Medulla oblongata (tissue), 1 donor: ENCODE measurements at regions not wholly inside any gene's neighbourhood (a gene's known extent, or its start where the extent isn't known, plus 50 kb on each side); places are given as distances from the start of the nearest gene placed in this dataset.
"Not testable (repeated sequence)": the region's sequence is repeated elsewhere in the genome, so short reads cannot be mapped to it uniquely, and the experiment has no call there.

Source experiments
- DNase-seq: peaks from one replicate; pipeline ENCODE4 v3.0.0-alpha.2; 2015; ENCODE audit errors: extremely low spot score

GRCh38 chr4:59698041-59698440 lies 1502.1 kb upstream of the ADGRL3 start:
- no peak for DNase-seq

- no peak for DNase-seq
Measured at GRCh38 chr4:59700651-59701050, 1499.5 kb upstream of the ADGRL3 start.

- no peak for DNase-seq
Measured at GRCh38 chr4:59704616-59705015, 1495.5 kb upstream of the ADGRL3 start.

- no peak for DNase-seq
Measured at GRCh38 chr4:59712470-59712869, 1487.7 kb upstream of the ADGRL3 start.

- not testable (repeated sequence) for DNase-seq
Measured at GRCh38 chr4:59724286-59724685, 1475.8 kb upstream of the ADGRL3 start.

- no peak for DNase-seq
Measured at GRCh38 chr4:59727745-59728144, 1472.4 kb upstream of the ADGRL3 start.

GRCh38 chr4:59728496-59728895 lies 1471.6 kb upstream of the ADGRL3 start:
- no peak for DNase-seq

- DNase-seq: no peak
Measured at GRCh38 chr4:59729321-59729720, 1470.8 kb upstream of the ADGRL3 start.

GRCh38 chr4:59748433-59748832 lies 1451.7 kb upstream of the ADGRL3 start:
- DNase-seq: no peak

- DNase-seq: no peak
Measured at GRCh38 chr4:59759082-59759825, 1440.9 kb upstream of the ADGRL3 start.

GRCh38 chr4:59762344-59762743 lies 1437.8 kb upstream of the ADGRL3 start:
- DNase-seq: no peak

- peak; percentile 2 for DNase-seq
Measured at GRCh38 chr4:59770601-59771264, 1429.4 kb upstream of the ADGRL3 start.

GRCh38 chr4:59772641-59773139 lies 1427.4 kb upstream of the ADGRL3 start:
- DNase-seq: no peak

- DNase-seq: not testable (repeated sequence)
Measured at GRCh38 chr4:59780271-59780670, 1419.9 kb upstream of the ADGRL3 start.

GRCh38 chr4:59805176-59805575 lies 1395.0 kb upstream of the ADGRL3 start:
- no peak for DNase-seq

- no peak for DNase-seq
Measured at GRCh38 chr4:59814402-59815010, 1385.6 kb upstream of the ADGRL3 start.

- peak; percentile 70 for DNase-seq
Measured at GRCh38 chr4:59818656-59819055, 1381.5 kb upstream of the ADGRL3 start.

- no peak for DNase-seq
Measured at GRCh38 chr4:59823311-59823710, 1376.8 kb upstream of the ADGRL3 start.

- DNase-seq: no peak
Measured at GRCh38 chr4:59825104-59825503, 1375.0 kb upstream of the ADGRL3 start.

- no peak for DNase-seq
Measured at GRCh38 chr4:59831746-59832145, 1368.4 kb upstream of the ADGRL3 start.

GRCh38 chr4:59834943-59835342 lies 1365.2 kb upstream of the ADGRL3 start:
- no peak for DNase-seq

- DNase-seq: no peak
Measured at GRCh38 chr4:59837751-59838150, 1362.4 kb upstream of the ADGRL3 start.

- DNase-seq: no peak
Measured at GRCh38 chr4:59838236-59838635, 1361.9 kb upstream of the ADGRL3 start.
